B cell (primary cell): ENCODE measurements at regions not wholly inside any gene's neighbourhood (a gene's known extent, or its start where the extent isn't known, plus 50 kb on each side); places are given as distances from the start of the nearest gene placed in this dataset.

Source experiments
- ATAC-seq: fragments of 200-7000 bp; cut with Tn5 transposase; one replicate; pipeline ENCODE4 v1.10.0; 2021; ENCODE audit warnings: low read depth, mild to moderate bottlenecking, moderate number of reproducible peaks, moderate library complexity
- CTCF ChIA-PET: fragments of 350-600 bp; sonication (Branson Sonifier 250); formaldehyde crosslinking; loops from one replicate; lab custom pipeline; 2021; ENCODE audit warnings: antibody characterized with exemption, inconsistent platforms; lab: Charles Lee
- POLR2A ChIA-PET: fragments of 350-600 bp; sonication (Branson Sonifier 250); formaldehyde crosslinking; loops from one replicate; lab custom pipeline; 2021; ENCODE audit warnings: antibody characterized with exemption; lab: Charles Lee
- DNase-seq: peaks from one replicate; pipeline ENCODE4 v3.0.0; 2013
- H2AFZ ChIP-seq: 2 replicates; pipeline ENCODE4 v1.6.1; 2012; ENCODE audit warnings: mild to moderate bottlenecking, low read depth, low read length; ENCODE audit not compliant: insufficient read depth, poor library complexity, severe bottlenecking
- H3K27ac ChIP-seq, 2 donors: 1 replicate in 1 of 2; 2 replicates in 1 of 2; pipeline ENCODE4 v1.5.1; 2012 to 2013; ENCODE audit warnings: low read length in 2 of 2, mild to moderate bottlenecking in 2 of 2, moderate library complexity in 1 of 2
- H3K27me3 ChIP-seq, 4 experiments: fragments of 200-600 bp in 1 of 4; sonication (generic) in 1 of 4; replicated peaks in 1 of 4; 1 replicate in 2 of 4; 2 replicates in 2 of 4; pipeline versions ENCODE4 v1.6.1 to v1.7.0; 2013 to 2016; ENCODE audit warnings: low read length in 3 of 4, mild to moderate bottlenecking in 2 of 4, mixed read lengths in 1 of 4, moderate library complexity in 1 of 4; ENCODE audit not compliant: insufficient read depth in 4 of 4, control insufficient read depth in 3 of 4; ENCODE audit errors: control extremely low read depth in 1 of 4
- H3K36me3 ChIP-seq, 2 experiments: replicated peaks in 1 of 2; 1 replicate in 1 of 2; 2 replicates in 1 of 2; pipeline versions ENCODE4 v1.6.1 to v1.7.1; 2013; ENCODE audit warnings: low read length in 1 of 2; ENCODE audit not compliant: insufficient read depth in 2 of 2, control insufficient read depth in 1 of 2; ENCODE audit errors: control extremely low read depth in 1 of 2, extremely low read depth in 1 of 2
- H3K4me1 ChIP-seq, 2 donors: fragments of 200-600 bp in 1 of 2; sonication (generic) in 1 of 2; 1 replicate in 1 of 2; 2 replicates in 1 of 2; pipeline versions ENCODE4 v1.5.1 to v1.6.1; 2013 to 2017; ENCODE audit warnings: low read length in 2 of 2; ENCODE audit not compliant: control insufficient read depth in 2 of 2, insufficient read depth in 2 of 2
- H3K4me2 ChIP-seq: replicated peaks from 2 replicates; pipeline ENCODE3; 2012; ENCODE audit warnings: mild to moderate bottlenecking, low read depth, low read length; ENCODE audit not compliant: poor library complexity, severe bottlenecking
- H3K4me3 ChIP-seq, 5 experiments: fragments of 200-600 bp in 1 of 5; sonication (generic) in 1 of 5; 1 replicate in 3 of 5; 2 replicates in 2 of 5; pipeline versions ENCODE4 v1.5.1 to v1.7.0; 2011 to 2016; ENCODE audit warnings: low read length in 4 of 5, mild to moderate bottlenecking in 4 of 5, low read depth in 2 of 5, control low read depth in 1 of 5, moderate library complexity in 1 of 5; ENCODE audit not compliant: insufficient read depth in 1 of 5; ENCODE audit errors: control extremely low read depth in 1 of 5, extremely low read depth in 1 of 5
- H3K79me2 ChIP-seq: fragments of 200-600 bp; sonication (generic); one replicate; pipeline ENCODE4 v1.6.0; 2016; ENCODE audit warnings: low read length; ENCODE audit not compliant: control insufficient read depth, insufficient read depth
- H3K9ac ChIP-seq: fragments of 200-600 bp; sonication (generic); 2 replicates; pipeline ENCODE4 v1.6.1; 2017; ENCODE audit warnings: mild to moderate bottlenecking, low read length, moderate library complexity
- H3K9me3 ChIP-seq, 3 donors: one replicate each; pipeline versions ENCODE4 v1.6.1 to v1.7.1; 2013; ENCODE audit warnings: low read length in 2 of 3; ENCODE audit not compliant: control insufficient read depth in 2 of 3, insufficient read depth in 1 of 3; ENCODE audit errors: control extremely low read depth in 1 of 3
- H4K20me1 ChIP-seq: 2 replicates; pipeline ENCODE4 v1.6.0; 2012; ENCODE audit warnings: mild to moderate bottlenecking, low read length; ENCODE audit not compliant: insufficient read depth, control insufficient read depth, poor library complexity, severe bottlenecking
- H3K27ac Mint-ChIP-seq: one replicate; pipeline ENCODE4 v1.8.0; 2021; ENCODE audit warnings: mixed read lengths
- H3K27me3 Mint-ChIP-seq: one replicate; pipeline ENCODE4 v1.8.0; 2021; ENCODE audit warnings: mixed read lengths
- H3K4me1 Mint-ChIP-seq: one replicate; pipeline ENCODE4 v1.8.0; 2021; ENCODE audit warnings: mixed read lengths
- H3K4me3 Mint-ChIP-seq: one replicate; pipeline ENCODE4 v1.8.0; 2021; ENCODE audit warnings: mixed read lengths
- H3K9me3 Mint-ChIP-seq: one replicate; pipeline ENCODE4 v1.8.0; 2022; ENCODE audit warnings: mixed read lengths; ENCODE audit not compliant: insufficient read depth
- CTCF ChIP-seq: fragments of 200-600 bp; IDR thresholded peaks from one replicate; pipeline ENCODE4 v1.8.0; 2022; ENCODE audit warnings: antibody characterized with exemption, mild to moderate bottlenecking
- EZH2 ChIP-seq: IDR thresholded peaks from 2 replicates; pipeline ENCODE4 v1.6.1; 2012; ENCODE audit warnings: borderline replicate concordance, low read depth, mild to moderate bottlenecking, moderate library complexity, low read length; ENCODE audit not compliant: insufficient read depth, poor library complexity, severe bottlenecking
- WGBS: methylation state at CpG from one replicate; pipeline ENCODE4 v1.1.5; 2013; ENCODE audit warnings: missing lambda C conversion rate; ENCODE audit not compliant: insufficient coverage; 5-methylcytosine and 5-hydroxymethylcytosine counted together
- intact Hi-C: fragments of 100-400 bp; cut with micrococcal nuclease; formaldehyde crosslinking; loops from one replicate; pipeline ENCODE4 v1.10.0; 2022

- Histone ChIP-seq H3K36me3 (no peaks in the 10 kb centered on the region), H3K79me2 (no peaks in the 10 kb centered on the region), H3K27me3 (no peaks in the 10 kb centered on the region), H3K4me1 (no peaks in the 10 kb centered on the region), H3K27ac (no peak overlapping the region), H2AFZ (no peak overlapping the region), H3K9ac (no peak overlapping the region), H3K9me3 (no peaks in the 10 kb centered on the region), H4K20me1 (no peaks in the 10 kb centered on the region), H3K4me3 (no peak overlapping the region), H3K4me2 (no peak overlapping the region)
- TF ChIP-seq CTCF, result no peak
- TF ChIP-seq EZH2, result no peak
- Mint-ChIP-seq H3K4me1 (no peaks in the 10 kb centered on the region), H3K4me3 (no peak overlapping the region), H3K27me3 (peaks cover 5% of the 10 kb centered on the region), H3K27ac (no peak overlapping the region), H3K9me3 (no peaks in the 10 kb centered on the region)
- DNase-seq (no peak), ATAC-seq (no peak)
- WGBS, result no CpG with 5 or more reads among the region's 3 CpGs
- intact Hi-C loops, result no loop called here
- CTCF ChIA-PET, result no interaction called here
- POLR2A ChIA-PET, result no interaction called here
These were observed 136.5 kb downstream of the TXNL1 start for GRCh38 chr18:56501896-56502295.

- no peak overlapping the region for H3K9ac ChIP-seq
- ChIA-PET CTCF (no interaction called here), POLR2A (no interaction called here)
- H3K4me2 ChIP-seq, result no peak overlapping the region
- no peaks in the 10 kb centered on the region for H3K36me3 ChIP-seq
- DNase-seq (no peak), ATAC-seq (no peak)
- H3K27ac Mint-ChIP-seq, result no peak overlapping the region
- no peaks in the 10 kb centered on the region for H3K4me1 ChIP-seq
- H3K4me1 Mint-ChIP-seq, result no peaks in the 10 kb centered on the region
- H3K9me3 ChIP-seq, result no peaks in the 10 kb centered on the region
- no peaks in the 10 kb centered on the region for H3K9me3 Mint-ChIP-seq
- H4K20me1 ChIP-seq, result no peaks in the 10 kb centered on the region
- WGBS, result 100% methylated on average over 3 of the region's 3 CpGs
- no peaks in the 10 kb centered on the region for H3K79me2 ChIP-seq
- no peaks in the 10 kb centered on the region for H3K27me3 ChIP-seq
- intact Hi-C loops, result no loop called here
- H3K27me3 Mint-ChIP-seq, result peaks cover 17% of the 10 kb centered on the region
- H3K4me3 Mint-ChIP-seq, result no peak overlapping the region
- no peak overlapping the region for H3K27ac ChIP-seq
- H2AFZ ChIP-seq, result no peak overlapping the region
- TF ChIP-seq EZH2 (no peak), CTCF (no peak)
- no peak overlapping the region for H3K4me3 ChIP-seq
These were observed 142.5 kb downstream of the TXNL1 start for GRCh38 chr18:56495884-56496283.
